ENCODE measurements at regions not wholly inside any gene's neighbourhood (a gene's known extent, or its start where the extent isn't known, plus 50 kb on each side); places are given as distances from the start of the nearest gene placed in this dataset.
"Not testable (repeated sequence)": the region's sequence is repeated elsewhere in the genome, so short reads cannot be mapped to it uniquely, and the experiment has no call there.

GRCh38 chr1:206379245-206379644 lies 91.0 kb upstream of the IKBKE start:
- not testable (repeated sequence) for TF ChIP-seq CTCF (conservative IDR thresholded peaks at IDR 0.05; ENCODE audit: low read depth in 2 of 2); EZH2 (IDR thresholded peaks at IDR 0.05; ENCODE audit: low read depth, unreplicated experiment); REST (IDR thresholded peaks at IDR 0.05; ENCODE audit: unreplicated experiment); POLR2AphosphoS5 (IDR thresholded peaks at IDR 0.05; ENCODE audit: low read depth); EZH2phosphoT487 (IDR thresholded peaks at IDR 0.05; ENCODE audit: unreplicated experiment); ZNF114 (CRISPR knock-in tag; IDR thresholded peaks at IDR 0.05); ETS1 (IDR thresholded peaks at IDR 0.05); CREB1 (CRISPR knock-in tag; IDR thresholded peaks at IDR 0.05; ENCODE audit: low read depth); ZNF331 (CRISPR knock-in tag; IDR thresholded peaks at IDR 0.05; ENCODE audit: low read depth); JUNB (IDR thresholded peaks at IDR 0.05; ENCODE audit: unreplicated experiment)

All from GM23338 (cell line).